Stimulated activated CD8-positive, alpha-beta memory T cell treated with anti-CD3 and anti-CD28 coated beads, Interleukin-15, amount 100 ng/mL, for 1 hour (primary cell): ENCODE measurements at regions not wholly inside any gene's neighbourhood (a gene's known extent, or its start where the extent isn't known, plus 50 kb on each side); places are given as distances from the start of the nearest gene placed in this dataset.

ENCODE experiments used
- DNase-seq: peaks from one replicate; pipeline ENCODE4 v3.0.0-alpha.2; 2020; ENCODE audit warnings: low read depth

- DNase-seq, result no peak
These were observed 473.3 kb downstream of the MRPL39 start for GRCh38 chr21:25133939-25134338.

DNA sequence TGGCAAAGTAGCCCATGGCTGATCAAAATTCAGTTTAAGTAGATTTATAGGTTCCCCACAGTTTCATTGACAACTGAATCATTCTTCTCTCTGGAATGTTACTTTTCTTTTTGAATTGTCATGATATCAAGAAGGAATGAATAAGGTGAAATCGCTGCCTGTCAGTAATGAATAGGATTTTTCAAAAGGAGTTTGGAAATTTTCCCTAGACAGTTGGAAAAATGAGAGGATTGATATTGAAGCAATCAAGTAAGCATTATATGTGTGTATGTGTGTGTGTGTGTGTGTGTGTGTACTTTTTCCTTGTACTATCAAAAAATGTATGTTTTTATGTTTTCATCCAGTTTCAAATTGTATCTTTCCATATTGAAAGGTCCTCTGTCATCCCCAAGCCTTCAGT lies 479.5 kb downstream of the MRPL39 start:
- no peak for DNase-seq

DNA sequence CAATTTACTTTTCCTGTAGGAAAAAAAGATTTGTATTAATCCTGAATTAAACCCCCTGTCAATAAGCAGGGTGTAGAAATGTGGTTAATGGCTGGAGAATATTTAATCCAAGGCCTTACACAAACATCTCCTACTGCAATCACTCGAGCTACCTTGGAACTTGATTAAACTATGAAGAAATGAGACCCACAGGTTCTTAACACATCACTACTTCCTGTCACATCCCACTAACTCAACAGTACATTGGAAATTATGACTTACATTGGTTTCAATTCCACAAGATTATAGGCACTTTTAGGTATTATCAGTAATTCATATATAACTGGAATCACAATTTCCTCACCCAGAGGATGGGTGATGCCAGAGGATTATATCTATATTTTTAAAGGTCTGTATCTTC lies 480.3 kb downstream of the MRPL39 start:
- DNase-seq, result no peak

DNA sequence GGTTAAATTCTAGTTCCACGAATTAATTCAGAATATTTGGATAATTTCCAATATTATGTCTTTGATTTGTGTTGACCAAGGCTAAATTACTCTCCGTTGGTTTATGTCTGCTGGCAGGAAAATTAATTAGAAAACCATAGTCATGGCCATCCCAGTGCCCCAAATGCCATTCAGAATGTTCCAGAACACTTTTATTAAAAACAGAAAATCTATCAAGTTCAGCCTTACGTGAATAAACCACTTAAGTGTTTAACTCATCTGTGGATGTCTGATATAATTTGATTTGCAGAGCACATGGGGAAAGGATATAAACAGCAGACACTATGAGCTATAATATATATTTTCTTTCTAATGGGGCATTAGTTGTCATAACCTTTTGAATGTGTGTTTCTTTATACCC lies 480.7 kb downstream of the MRPL39 start:
- DNase-seq, result no peak

GRCh38 chr21:25118648-25119047 lies 488.6 kb downstream of the MRPL39 start:
- no peak for DNase-seq

DNA sequence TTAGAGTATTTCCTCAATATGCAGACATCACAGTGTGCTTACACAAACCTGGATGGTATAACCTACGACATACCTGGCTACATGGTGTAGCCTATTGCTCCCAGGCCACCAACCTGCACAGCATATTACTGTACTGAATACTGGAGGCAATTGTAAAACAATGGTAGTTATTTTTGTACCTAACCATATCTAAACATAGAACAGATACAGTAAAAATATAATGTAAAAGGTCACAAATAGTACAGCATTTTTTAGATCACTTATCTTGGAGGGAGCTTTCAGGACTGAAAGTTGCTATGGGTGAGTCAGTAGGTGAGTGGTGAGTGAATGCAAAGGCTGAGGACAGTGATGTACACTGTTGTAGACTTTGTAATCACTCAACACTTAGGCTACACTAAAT lies 492.3 kb downstream of the MRPL39 start:
- no peak for DNase-seq

- DNase-seq, result no peak
These were observed 499.6 kb downstream of the MRPL39 start for GRCh38 chr21:25107708-25108107.

- DNase-seq, result no peak
These were observed 503.6 kb downstream of the MRPL39 start for GRCh38 chr21:25103500-25104207.

GRCh38 chr21:25097648-25098047 lies 509.6 kb downstream of the MRPL39 start:
- DNase-seq, result no peak

- DNase-seq, result no peak
These were observed 512.6 kb downstream of the MRPL39 start for GRCh38 chr21:25094695-25095094.

DNA sequence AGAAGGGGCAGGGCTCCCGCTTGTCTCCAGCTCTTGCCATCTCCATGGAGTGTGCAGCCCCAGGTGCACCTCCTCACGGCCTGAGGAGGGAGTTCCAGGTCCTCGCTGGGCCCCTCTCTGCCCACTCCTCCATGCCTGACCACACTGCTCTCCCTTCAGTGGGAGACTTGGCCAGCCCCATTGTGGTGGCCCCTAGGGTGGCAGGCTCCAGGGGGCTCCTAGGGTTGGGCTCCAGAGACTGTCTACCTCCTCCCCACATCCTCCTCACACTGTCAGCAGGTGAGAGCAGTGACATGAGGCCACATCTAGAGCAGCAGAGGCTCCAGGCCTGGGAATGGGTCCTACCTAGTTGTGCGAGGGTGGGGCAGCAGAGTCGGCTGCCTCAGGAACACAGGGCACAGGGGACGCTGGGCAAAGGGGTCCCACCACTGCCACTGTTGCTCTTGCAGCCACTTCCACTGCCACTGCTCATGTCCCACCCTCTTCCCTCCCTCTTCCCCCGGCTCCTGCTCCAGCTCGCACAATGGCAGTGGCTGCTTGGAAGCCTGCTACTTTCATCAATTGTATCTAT lies 514.8 kb downstream of the MRPL39 start:
- no peak for DNase-seq

GRCh38 chr21:25081096-25081495 lies 526.2 kb downstream of the MRPL39 start:
- DNase-seq, result no peak

GRCh38 chr21:25080661-25081060 lies 526.6 kb downstream of the MRPL39 start:
- no peak for DNase-seq

DNA sequence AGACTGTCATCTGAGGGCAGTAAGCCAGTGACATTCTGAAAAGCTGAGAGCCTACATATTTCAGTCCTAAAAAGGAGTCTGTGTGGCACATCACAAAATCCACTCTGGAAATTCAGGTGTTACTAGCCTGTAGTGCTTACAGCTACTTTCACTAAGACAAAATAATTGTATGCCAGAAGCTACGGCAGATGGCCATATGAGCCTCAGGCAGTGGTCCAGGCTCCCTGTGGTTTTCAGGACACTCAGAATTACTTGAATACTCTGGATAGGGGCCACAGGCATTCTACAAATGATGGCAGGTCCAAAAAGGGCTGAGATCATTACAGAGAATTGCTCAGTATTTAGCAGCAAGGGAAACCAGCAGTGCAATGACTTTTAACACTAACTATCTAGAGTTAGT lies 527.1 kb downstream of the MRPL39 start:
- DNase-seq, result no peak

DNA sequence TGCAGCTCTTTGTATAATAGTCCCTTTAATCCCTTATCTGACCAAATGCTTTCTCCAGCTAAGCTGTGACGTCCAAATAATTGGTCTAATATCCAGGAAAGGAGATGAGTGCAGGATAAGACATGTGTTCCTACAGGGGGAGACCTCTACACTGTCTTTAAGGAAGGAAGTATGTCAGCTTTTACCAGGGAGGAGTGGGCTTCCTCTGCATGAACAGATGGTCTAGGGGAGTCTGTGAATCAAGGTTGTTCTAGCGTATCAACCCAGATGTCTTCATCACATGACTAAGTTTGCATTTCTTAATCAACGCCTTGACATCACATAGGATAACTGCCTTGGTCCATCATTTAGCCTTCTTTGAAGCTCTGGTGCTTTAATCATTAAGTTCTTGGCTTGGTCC lies 528.2 kb downstream of the MRPL39 start:
- DNase-seq, result no peak

DNA sequence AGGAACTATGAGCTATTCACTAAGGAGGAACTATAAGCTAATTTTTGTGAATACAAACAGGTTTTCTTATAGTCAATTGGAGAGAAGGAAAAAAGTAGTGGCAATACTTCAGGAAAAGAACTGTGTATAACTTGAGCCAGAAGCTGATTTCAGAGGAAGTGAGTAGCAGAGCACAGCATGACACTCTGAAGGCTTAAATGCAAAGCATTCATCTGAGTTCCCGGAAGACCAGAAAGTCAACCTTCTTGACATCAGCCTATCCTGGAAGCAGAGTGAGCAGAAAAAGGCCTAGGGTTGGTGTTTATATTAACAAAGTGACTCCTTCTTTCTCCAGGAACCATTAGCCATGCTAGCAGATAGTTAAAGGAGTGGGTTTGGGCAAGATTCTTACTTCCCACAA lies 545.2 kb downstream of the MRPL39 start:
- no peak for DNase-seq

GRCh38 chr21:25054689-25055088 lies 552.6 kb downstream of the MRPL39 start:
- no peak for DNase-seq

- DNase-seq, result no peak
These were observed 567.6 kb downstream of the MRPL39 start for GRCh38 chr21:25039461-25040380.

- DNase-seq, result no peak
These were observed 570.5 kb downstream of the MRPL39 start for GRCh38 chr21:25036775-25037174.

DNA sequence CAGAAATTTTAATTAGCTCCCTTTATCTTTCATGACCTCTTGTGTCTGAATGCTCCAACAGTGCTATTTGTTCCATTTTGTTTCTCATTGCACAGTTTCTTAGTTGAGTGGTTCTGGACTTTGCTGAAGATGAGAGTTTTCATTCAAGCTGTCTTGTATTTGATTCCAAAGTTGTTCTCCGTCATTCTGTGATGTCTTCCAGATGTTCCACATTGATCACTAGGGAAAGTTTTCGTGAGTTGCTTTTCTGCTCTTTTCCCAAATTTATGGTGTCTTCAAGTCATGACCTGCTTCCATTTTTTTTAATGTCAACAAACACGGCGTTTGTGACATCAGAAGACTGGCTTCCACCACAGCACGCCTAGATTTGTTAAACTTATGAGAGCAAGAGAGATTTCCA lies 575.5 kb downstream of the MRPL39 start:
- DNase-seq, result no peak

DNA sequence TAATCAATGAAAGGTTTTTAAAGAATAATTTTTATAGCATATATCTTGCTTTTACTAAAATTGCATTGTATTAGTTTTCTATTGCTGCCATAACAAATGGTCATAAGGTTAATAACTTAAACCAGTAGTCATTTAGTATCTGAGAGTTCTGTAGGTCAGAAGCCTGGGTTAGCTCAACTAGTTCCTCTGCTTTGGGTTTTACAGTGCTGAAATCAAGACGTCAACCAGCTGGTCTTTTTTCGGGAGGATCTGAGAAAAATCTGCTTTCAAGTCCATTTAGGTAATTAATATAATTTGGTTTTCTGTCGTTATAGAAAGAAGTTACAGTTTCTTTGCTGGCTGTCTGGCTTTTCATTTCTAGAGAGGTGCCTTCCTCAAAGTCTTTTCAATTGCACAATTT lies 577.7 kb downstream of the MRPL39 start:
- no peak for DNase-seq

GRCh38 chr21:25025596-25025995 lies 581.7 kb downstream of the MRPL39 start:
- DNase-seq, result no peak

DNA sequence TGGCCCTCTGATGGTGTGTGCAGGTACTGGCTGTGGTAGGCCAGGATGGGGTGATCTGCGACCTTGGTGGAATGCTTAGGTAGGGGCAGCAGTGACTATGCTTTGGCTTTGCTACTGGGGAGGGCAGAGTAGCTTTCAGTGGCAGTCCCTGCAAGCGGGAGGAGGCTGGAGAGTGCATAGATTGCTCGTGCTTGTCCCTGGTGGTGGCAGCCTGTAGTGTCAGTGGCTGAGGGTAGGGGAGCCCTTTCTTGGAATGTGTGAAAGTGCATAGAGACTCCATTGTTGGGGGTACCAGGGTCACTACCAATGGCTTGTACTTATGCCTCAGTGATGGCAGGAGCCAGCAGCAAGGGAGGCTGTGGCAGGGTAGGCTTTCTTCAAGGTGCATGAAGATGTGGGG lies 582.6 kb downstream of the MRPL39 start:
- no peak for DNase-seq
